ENCODE measurements at regions not wholly inside any gene's neighbourhood (a gene's known extent, or its start where the extent isn't known, plus 50 kb on each side); places are given as distances from the start of the nearest gene placed in this dataset.
"Not testable (repeated sequence)": the region's sequence is repeated elsewhere in the genome, so short reads cannot be mapped to it uniquely, and the experiment has no call there.

- H3K36me3 ChIP-seq (ENCODE audit: insufficient read depth, low read length); H2AFZ ChIP-seq (ENCODE audit: low read length); H3K27ac ChIP-seq (ENCODE audit: low read depth, low read length, poor library complexity, severe bottlenecking); H3K9me3 ChIP-seq (ENCODE audit: low read length); H3K4me1 ChIP-seq (ENCODE audit: insufficient read depth, low read length, severe bottlenecking); H3F3A ChIP-seq (ENCODE audit: insufficient read depth, low read length); H3K9ac ChIP-seq (ENCODE audit: low read length); H3K9me2 ChIP-seq (ENCODE audit: low read depth, low read length); H3K79me2 ChIP-seq (ENCODE audit: insufficient read depth, low read length); H3K27me3 ChIP-seq (ENCODE audit: insufficient read depth, low read length); H3K4me3 ChIP-seq (ENCODE audit: low read depth, low read length, poor library complexity, severe bottlenecking); H4K20me1 ChIP-seq (ENCODE audit: insufficient read depth, low read length); H3K4me2 ChIP-seq (ENCODE audit: low read length): not testable (repeated sequence)
These were observed 85.9 kb upstream of the C1QTNF3 start for GRCh38 chr5:34128890-34129289.

GRCh38 chr5:34154988-34155387 lies 112.0 kb upstream of the C1QTNF3 start:
- H3K27ac ChIP-seq (ENCODE audit: low read depth, low read length, poor library complexity, severe bottlenecking); H3K27me3 ChIP-seq (ENCODE audit: insufficient read depth, low read length); H3F3A ChIP-seq (ENCODE audit: insufficient read depth, low read length); H3K9me3 ChIP-seq (ENCODE audit: low read length); H3K4me2 ChIP-seq (ENCODE audit: low read length); H3K4me3 ChIP-seq (ENCODE audit: low read depth, low read length, poor library complexity, severe bottlenecking); H3K79me2 ChIP-seq (ENCODE audit: insufficient read depth, low read length); H3K4me1 ChIP-seq (ENCODE audit: insufficient read depth, low read length, severe bottlenecking); H2AFZ ChIP-seq (ENCODE audit: low read length); H4K20me1 ChIP-seq (ENCODE audit: insufficient read depth, low read length); H3K9ac ChIP-seq (ENCODE audit: low read length); H3K36me3 ChIP-seq (ENCODE audit: insufficient read depth, low read length); H3K9me2 ChIP-seq (ENCODE audit: low read depth, low read length): not testable (repeated sequence)

- H3K27ac ChIP-seq (ENCODE audit: low read depth, low read length, poor library complexity, severe bottlenecking); H3K36me3 ChIP-seq (ENCODE audit: insufficient read depth, low read length); H2AFZ ChIP-seq (ENCODE audit: low read length); H3K9ac ChIP-seq (ENCODE audit: low read length); H3K4me2 ChIP-seq (ENCODE audit: low read length); H4K20me1 ChIP-seq (ENCODE audit: insufficient read depth, low read length); H3K27me3 ChIP-seq (ENCODE audit: insufficient read depth, low read length); H3K79me2 ChIP-seq (ENCODE audit: insufficient read depth, low read length); H3K9me3 ChIP-seq (ENCODE audit: low read length); H3K9me2 ChIP-seq (ENCODE audit: low read depth, low read length); H3K4me1 ChIP-seq (ENCODE audit: insufficient read depth, low read length, severe bottlenecking); H3K4me3 ChIP-seq (ENCODE audit: low read depth, low read length, poor library complexity, severe bottlenecking); H3F3A ChIP-seq (ENCODE audit: insufficient read depth, low read length): not testable (repeated sequence)
These were observed 113.8 kb upstream of the C1QTNF3 start for GRCh38 chr5:34156703-34157414.

- H3K4me3 ChIP-seq (ENCODE audit: low read depth, low read length, poor library complexity, severe bottlenecking); H3K9me2 ChIP-seq (ENCODE audit: low read depth, low read length); H3K4me2 ChIP-seq (ENCODE audit: low read length); H3K27ac ChIP-seq (ENCODE audit: low read depth, low read length, poor library complexity, severe bottlenecking); H3K79me2 ChIP-seq (ENCODE audit: insufficient read depth, low read length); H3K27me3 ChIP-seq (ENCODE audit: insufficient read depth, low read length); H3K36me3 ChIP-seq (ENCODE audit: insufficient read depth, low read length); H4K20me1 ChIP-seq (ENCODE audit: insufficient read depth, low read length); H3K4me1 ChIP-seq (ENCODE audit: insufficient read depth, low read length, severe bottlenecking); H3K9ac ChIP-seq (ENCODE audit: low read length); H3F3A ChIP-seq (ENCODE audit: insufficient read depth, low read length); H3K9me3 ChIP-seq (ENCODE audit: low read length); H2AFZ ChIP-seq (ENCODE audit: low read length): not testable (repeated sequence)
These were observed 117.9 kb upstream of the C1QTNF3 start for GRCh38 chr5:34160904-34161303.

GRCh38 chr5:34171398-34171797 lies 128.4 kb upstream of the C1QTNF3 start:
- H3K27ac ChIP-seq (ENCODE audit: low read depth, low read length, poor library complexity, severe bottlenecking); H3F3A ChIP-seq (ENCODE audit: insufficient read depth, low read length); H3K4me2 ChIP-seq (ENCODE audit: low read length); H3K4me3 ChIP-seq (ENCODE audit: low read depth, low read length, poor library complexity, severe bottlenecking); H3K79me2 ChIP-seq (ENCODE audit: insufficient read depth, low read length); H4K20me1 ChIP-seq (ENCODE audit: insufficient read depth, low read length); H3K36me3 ChIP-seq (ENCODE audit: insufficient read depth, low read length); H3K9me2 ChIP-seq (ENCODE audit: low read depth, low read length); H3K9ac ChIP-seq (ENCODE audit: low read length); H3K27me3 ChIP-seq (ENCODE audit: insufficient read depth, low read length); H2AFZ ChIP-seq (ENCODE audit: low read length); H3K4me1 ChIP-seq (ENCODE audit: insufficient read depth, low read length, severe bottlenecking); H3K9me3 ChIP-seq (ENCODE audit: low read length): not testable (repeated sequence)

- H4K20me1 ChIP-seq (ENCODE audit: insufficient read depth, low read length); H3K4me3 ChIP-seq (ENCODE audit: low read depth, low read length, poor library complexity, severe bottlenecking); H3K36me3 ChIP-seq (ENCODE audit: insufficient read depth, low read length); H3K4me1 ChIP-seq (ENCODE audit: insufficient read depth, low read length, severe bottlenecking); H3K9me3 ChIP-seq (ENCODE audit: low read length); H3K27ac ChIP-seq (ENCODE audit: low read depth, low read length, poor library complexity, severe bottlenecking); H3K4me2 ChIP-seq (ENCODE audit: low read length); H3K79me2 ChIP-seq (ENCODE audit: insufficient read depth, low read length); H3F3A ChIP-seq (ENCODE audit: insufficient read depth, low read length); H2AFZ ChIP-seq (ENCODE audit: low read length); H3K9ac ChIP-seq (ENCODE audit: low read length); H3K9me2 ChIP-seq (ENCODE audit: low read depth, low read length); H3K27me3 ChIP-seq (ENCODE audit: insufficient read depth, low read length): not testable (repeated sequence)
These were observed 136.6 kb upstream of the C1QTNF3 start for GRCh38 chr5:34179453-34180190.

GRCh38 chr5:34180225-34180624 lies 137.2 kb upstream of the C1QTNF3 start:
- not testable (repeated sequence) for H3K36me3 ChIP-seq (ENCODE audit: insufficient read depth, low read length); H3K79me2 ChIP-seq (ENCODE audit: insufficient read depth, low read length); H3K4me1 ChIP-seq (ENCODE audit: insufficient read depth, low read length, severe bottlenecking); H3K4me3 ChIP-seq (ENCODE audit: low read depth, low read length, poor library complexity, severe bottlenecking); H3K9ac ChIP-seq (ENCODE audit: low read length); H3F3A ChIP-seq (ENCODE audit: insufficient read depth, low read length); H3K9me3 ChIP-seq (ENCODE audit: low read length); H3K27ac ChIP-seq (ENCODE audit: low read depth, low read length, poor library complexity, severe bottlenecking); H3K4me2 ChIP-seq (ENCODE audit: low read length); H3K27me3 ChIP-seq (ENCODE audit: insufficient read depth, low read length); H3K9me2 ChIP-seq (ENCODE audit: low read depth, low read length); H2AFZ ChIP-seq (ENCODE audit: low read length); H4K20me1 ChIP-seq (ENCODE audit: insufficient read depth, low read length)

Measured in OCI-LY1 (cell line).